ENCODE measurements at regions not wholly inside any gene's neighbourhood (a gene's known extent, or its start where the extent isn't known, plus 50 kb on each side); places are given as distances from the start of the nearest gene placed in this dataset.

DNA sequence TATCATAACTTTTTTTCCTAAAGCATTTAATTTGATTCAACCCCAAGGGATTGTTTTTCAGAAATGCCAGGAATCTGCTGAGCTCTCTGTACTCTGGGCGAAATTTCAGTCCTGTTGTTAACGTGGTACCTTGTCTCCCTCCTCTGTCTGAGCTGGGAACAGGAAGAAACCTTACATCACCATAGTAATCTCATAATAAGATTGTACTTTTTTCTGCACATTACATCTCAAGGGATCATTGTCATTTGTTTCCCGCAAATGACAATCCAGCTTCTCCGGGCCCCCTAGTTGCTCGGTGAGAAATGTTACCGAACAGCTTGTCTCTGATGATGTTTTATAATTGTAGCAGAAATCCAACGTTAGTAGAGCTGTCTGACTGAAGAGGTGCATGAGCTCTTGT, 152.7 kb upstream of the ERCC4 start:
- TF ChIP-seq FOXK2 (IDR thresholded peaks at IDR 0.05) (no peak), LEF1 (IDR thresholded peaks at IDR 0.05; ENCODE audit: borderline replicate concordance) (no peak), L3MBTL2 (conservative IDR thresholded peaks at IDR 0.05) (no peak), FOXM1 (IDR thresholded peaks at IDR 0.05; ENCODE audit: borderline replicate concordance) (no peak), FOXA1 (IDR thresholded peaks at IDR 0.05) (no peak), ELF4 (IDR thresholded peaks at IDR 0.05) (no peak), SP1 (IDR thresholded peaks at IDR 0.05) (no peak), CTBP1 (IDR thresholded peaks at IDR 0.05; ENCODE audit: borderline replicate concordance) (no peak), TARDBP (IDR thresholded peaks at IDR 0.05) (no peak), NFRKB (IDR thresholded peaks at IDR 0.05) (no peak), ARNT (IDR thresholded peaks at IDR 0.05) (no peak), BHLHE40 (IDR thresholded peaks at IDR 0.05; ENCODE audit: borderline replicate concordance) (no peak)
- TF ChIP-seq, protein P1, sequence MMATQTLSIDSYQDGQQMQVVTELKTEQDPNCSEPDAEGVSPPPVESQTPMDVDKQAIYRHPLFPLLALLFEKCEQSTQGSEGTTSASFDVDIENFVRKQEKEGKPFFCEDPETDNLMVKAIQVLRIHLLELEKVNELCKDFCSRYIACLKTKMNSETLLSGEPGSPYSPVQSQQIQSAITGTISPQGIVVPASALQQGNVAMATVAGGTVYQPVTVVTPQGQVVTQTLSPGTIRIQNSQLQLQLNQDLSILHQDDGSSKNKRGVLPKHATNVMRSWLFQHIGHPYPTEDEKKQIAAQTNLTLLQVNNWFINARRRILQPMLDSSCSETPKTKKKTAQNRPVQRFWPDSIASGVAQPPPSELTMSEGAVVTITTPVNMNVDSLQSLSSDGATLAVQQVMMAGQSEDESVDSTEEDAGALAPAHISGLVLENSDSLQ (IDR thresholded peaks at IDR 0.05), result no peak

All from HEK293T (cell line).